HL-60 (cell line): ENCODE measurements at regions not wholly inside any gene's neighbourhood (a gene's known extent, or its start where the extent isn't known, plus 50 kb on each side); places are given as distances from the start of the nearest gene placed in this dataset.

Experiments used
- CTCF ChIP-seq: IDR thresholded peaks from one replicate; pipeline ENCODE4 v1.5.1; 2011; ENCODE audit warnings: low read length, control low read depth, inconsistent platforms; ENCODE audit not compliant: insufficient read depth
- GABPA ChIP-seq: IDR thresholded peaks from 2 replicates; pipeline ENCODE4 v1.6.1; 2012; ENCODE audit warnings: low read depth
- POLR2AphosphoS5 ChIP-seq: IDR thresholded peaks from 2 replicates; pipeline ENCODE4 v1.6.1; 2012; ENCODE audit warnings: low read depth

GRCh38 chr2:105449076-105449475 lies 50.2 kb upstream of the FHL2 start:
- TF ChIP-seq CTCF (no peak), GABPA (no peak), POLR2AphosphoS5 (no peak)
